Cardiac fibroblast (primary cell): ENCODE measurements at regions not wholly inside any gene's neighbourhood (a gene's known extent, or its start where the extent isn't known, plus 50 kb on each side); places are given as distances from the start of the nearest gene placed in this dataset.

Experiments used
- DNase-seq, 2 donors: peaks; one replicate each; pipeline versions ENCODE4 v3.0.0 to v3.0.0-alpha.2; 2010; ENCODE audit warnings: low read depth in 2 of 2
- H3K4me3 ChIP-seq, 2 donors: replicated peaks in 1 of 2; 1 replicate in 1 of 2; 2 replicates in 1 of 2; pipeline ENCODE4 v1.5.1; 2011; ENCODE audit warnings: low read depth in 2 of 2, low read length in 2 of 2, mild to moderate bottlenecking in 2 of 2, moderate library complexity in 1 of 2
- CTCF ChIP-seq: IDR thresholded peaks from one replicate; pipeline ENCODE4 v1.5.1; 2011; ENCODE audit warnings: low read depth, mild to moderate bottlenecking, low read length, inconsistent platforms

GRCh38 chr1:222223010-222223409, 324.9 kb downstream of the HHIPL2 start:
- TF ChIP-seq CTCF = no peak
- no peak overlapping the region for H3K4me3 ChIP-seq
- no peak for DNase-seq

- no peak overlapping the region for H3K4me3 ChIP-seq
- no peak for TF ChIP-seq CTCF
- no peak for DNase-seq
Measured at GRCh38 chr1:222216255-222216754, 331.6 kb downstream of the HHIPL2 start.

DNA sequence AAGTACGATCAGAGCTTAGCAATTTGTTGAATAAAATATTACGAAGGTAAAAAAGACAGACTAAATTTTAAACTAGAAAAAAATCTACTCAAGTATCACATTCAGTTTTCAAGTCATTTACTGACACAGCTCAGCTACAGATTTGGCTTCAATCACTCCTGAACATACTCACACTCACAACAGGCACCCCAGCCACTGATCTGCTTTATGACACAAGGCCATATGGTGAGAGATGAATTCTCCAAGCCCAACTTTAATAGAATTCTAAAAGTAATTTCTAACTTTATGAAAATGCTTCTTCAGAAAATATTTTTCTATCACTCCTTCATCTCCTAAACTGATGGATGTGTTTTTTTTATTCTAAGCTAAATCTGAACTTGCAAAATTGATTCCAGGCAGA, 337.1 kb downstream of the HHIPL2 start:
- TF ChIP-seq CTCF = no peak
- no peak for DNase-seq
- H3K4me3 ChIP-seq = no peak overlapping the region

GRCh38 chr1:222204475-222204874, 343.4 kb downstream of the HHIPL2 start:
- DNase-seq = no peak
- TF ChIP-seq CTCF = no peak
- no peak overlapping the region for H3K4me3 ChIP-seq

- no peak for TF ChIP-seq CTCF
- no peak overlapping the region for H3K4me3 ChIP-seq
- no peak for DNase-seq
Measured at GRCh38 chr1:222202831-222203230, 345.1 kb downstream of the HHIPL2 start.

GRCh38 chr1:222196736-222197135, 351.2 kb downstream of the HHIPL2 start:
- no peak overlapping the region for H3K4me3 ChIP-seq
- no peak for TF ChIP-seq CTCF

GRCh38 chr1:222196288-222196687, 351.6 kb downstream of the HHIPL2 start:
- no peak for DNase-seq

More at GRCh38 chr1:222196736-222197135, 351.2 kb downstream of the HHIPL2 start:
- no peak for DNase-seq

More at GRCh38 chr1:222196288-222196687, 351.6 kb downstream of the HHIPL2 start:
- no peak for TF ChIP-seq CTCF
- H3K4me3 ChIP-seq = no peak overlapping the region
